Upper lobe of left lung (tissue), 4 donors: ENCODE measurements at regions not wholly inside any gene's neighbourhood (a gene's known extent, or its start where the extent isn't known, plus 50 kb on each side); places are given as distances from the start of the nearest gene placed in this dataset.
"Not testable (repeated sequence)": the region's sequence is repeated elsewhere in the genome, so short reads cannot be mapped to it uniquely, and the experiment has no call there.

Source experiments
- POLR2A ChIP-seq, 4 donors: fragments of 450-650 bp; IDR thresholded peaks; one replicate each; pipeline ENCODE4 v1.5.1; 2016 to 2017; ENCODE audit warnings: antibody characterized with exemption in 4 of 4, mild to moderate bottlenecking in 2 of 4
- POLR2AphosphoS5 ChIP-seq, 2 donors: sonication (generic); formaldehyde crosslinking; IDR thresholded peaks; one replicate each; pipeline ENCODE4 v1.5.1; 2017; ENCODE audit warnings: antibody characterized with exemption in 2 of 2
- TF ChIP-seq, protein P1 (sequence below), 6 experiments: fragments of 450-650 bp in 4 of 6; fragments of 200-600 bp in 2 of 6; sonication (generic) in 2 of 6; IDR thresholded peaks; one replicate each; pipeline ENCODE4 v1.5.1; 2016 to 2019; ENCODE audit warnings: antibody characterized with exemption in 6 of 6

DNA sequence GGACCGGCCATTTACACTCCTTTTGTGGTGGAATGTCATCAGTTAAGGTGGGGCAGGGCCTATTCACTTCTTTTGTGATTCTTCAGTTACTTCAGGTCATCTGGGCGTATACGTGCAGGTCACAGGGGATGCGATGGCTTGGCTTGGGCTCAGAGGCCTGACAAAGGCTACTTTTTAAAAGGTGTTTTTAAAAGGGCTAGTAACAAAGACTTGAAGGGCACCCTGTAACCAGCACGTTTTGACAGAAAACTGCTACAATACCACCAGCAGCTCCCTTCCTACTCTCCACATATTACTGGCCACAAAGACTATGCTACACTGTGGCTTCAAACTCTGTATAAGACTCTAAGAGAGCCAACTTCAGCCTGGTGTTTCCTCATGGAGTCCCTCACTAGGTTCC is 151.6 kb upstream of the KCTD3 start:
- TF ChIP-seq, protein P1, sequence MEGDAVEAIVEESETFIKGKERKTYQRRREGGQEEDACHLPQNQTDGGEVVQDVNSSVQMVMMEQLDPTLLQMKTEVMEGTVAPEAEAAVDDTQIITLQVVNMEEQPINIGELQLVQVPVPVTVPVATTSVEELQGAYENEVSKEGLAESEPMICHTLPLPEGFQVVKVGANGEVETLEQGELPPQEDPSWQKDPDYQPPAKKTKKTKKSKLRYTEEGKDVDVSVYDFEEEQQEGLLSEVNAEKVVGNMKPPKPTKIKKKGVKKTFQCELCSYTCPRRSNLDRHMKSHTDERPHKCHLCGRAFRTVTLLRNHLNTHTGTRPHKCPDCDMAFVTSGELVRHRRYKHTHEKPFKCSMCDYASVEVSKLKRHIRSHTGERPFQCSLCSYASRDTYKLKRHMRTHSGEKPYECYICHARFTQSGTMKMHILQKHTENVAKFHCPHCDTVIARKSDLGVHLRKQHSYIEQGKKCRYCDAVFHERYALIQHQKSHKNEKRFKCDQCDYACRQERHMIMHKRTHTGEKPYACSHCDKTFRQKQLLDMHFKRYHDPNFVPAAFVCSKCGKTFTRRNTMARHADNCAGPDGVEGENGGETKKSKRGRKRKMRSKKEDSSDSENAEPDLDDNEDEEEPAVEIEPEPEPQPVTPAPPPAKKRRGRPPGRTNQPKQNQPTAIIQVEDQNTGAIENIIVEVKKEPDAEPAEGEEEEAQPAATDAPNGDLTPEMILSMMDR (IDR thresholded peaks at IDR 0.05): not testable (repeated sequence)
- not testable (repeated sequence) for TF ChIP-seq POLR2A, POLR2AphosphoS5 (IDR thresholded peaks at IDR 0.05)
